ENCODE measurements at regions not wholly inside any gene's neighbourhood (a gene's known extent, or its start where the extent isn't known, plus 50 kb on each side); places are given as distances from the start of the nearest gene placed in this dataset.
A peak's percentile ranks its signal among the peaks of the same experiment; 100 is the strongest.

- no peak for TF ChIP-seq CTCF (conservative IDR thresholded peaks at IDR 0.05; ENCODE audit: low read depth, low read length)
- DNase-seq (ENCODE audit: low read depth) = no peak
- no peak overlapping the region for H3K4me3 ChIP-seq (ENCODE audit: low read depth, low read length)
Measured at GRCh38 chr2:198883604-198884003, 574.1 kb downstream of the SATB2 start.

DNA sequence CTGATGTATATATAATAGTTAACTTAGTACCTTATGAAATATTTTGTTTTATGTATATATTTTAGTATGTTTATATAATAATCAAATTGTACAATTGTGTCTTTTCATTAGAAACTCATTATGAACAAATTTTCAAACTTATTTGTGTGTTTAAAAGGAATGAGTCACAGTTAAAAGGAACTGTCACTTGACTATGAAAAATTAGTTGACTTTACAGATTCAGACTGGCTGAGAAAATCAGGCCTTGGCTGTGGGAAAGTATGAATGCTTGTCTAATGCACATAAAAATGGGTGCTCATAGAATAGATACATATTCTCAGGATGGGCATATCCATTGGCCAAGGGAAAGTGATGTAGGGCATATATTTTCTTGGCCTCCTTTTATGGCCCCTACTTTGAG lies 576.8 kb downstream of the SATB2 start:
- TF ChIP-seq CTCF (conservative IDR thresholded peaks at IDR 0.05; ENCODE audit: low read depth, low read length) = no peak

GRCh38 chr2:198880421-198880820 lies 577.3 kb downstream of the SATB2 start:
- TF ChIP-seq CTCF (conservative IDR thresholded peaks at IDR 0.05; ENCODE audit: low read depth, low read length) = no peak

More for the DNA sequence above, 576.8 kb downstream of the SATB2 start:
- no peak overlapping the region for H3K4me3 ChIP-seq (ENCODE audit: low read depth, low read length)
- DNase-seq (ENCODE audit: low read depth) = no peak

DNA sequence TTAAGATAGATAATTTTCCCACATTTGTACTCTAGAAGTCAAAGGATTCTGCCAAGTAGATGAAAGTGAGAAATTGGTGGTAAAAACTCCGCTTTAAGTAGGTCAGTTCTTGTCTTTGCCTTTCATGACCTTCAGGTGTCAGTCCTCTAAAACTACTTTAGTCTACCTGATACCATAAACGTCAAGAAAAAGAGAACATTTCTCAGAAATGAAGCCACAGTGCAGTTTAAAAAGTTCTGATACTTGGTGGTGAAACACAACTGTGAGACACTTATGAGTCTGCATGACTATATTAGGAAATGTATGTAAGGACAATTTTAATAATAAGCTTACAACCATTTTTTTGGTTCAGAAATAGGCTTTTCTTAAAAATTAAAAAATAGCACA lies 583.3 kb downstream of the SATB2 start:
- no peak for TF ChIP-seq CTCF (conservative IDR thresholded peaks at IDR 0.05; ENCODE audit: low read depth, low read length)
- no peak overlapping the region for H3K4me3 ChIP-seq (ENCODE audit: low read depth, low read length)
- DNase-seq (ENCODE audit: low read depth) = no peak

More at GRCh38 chr2:198880421-198880820, 577.3 kb downstream of the SATB2 start:
- no peak for DNase-seq (ENCODE audit: low read depth)
- no peak overlapping the region for H3K4me3 ChIP-seq (ENCODE audit: low read depth, low read length)

DNA sequence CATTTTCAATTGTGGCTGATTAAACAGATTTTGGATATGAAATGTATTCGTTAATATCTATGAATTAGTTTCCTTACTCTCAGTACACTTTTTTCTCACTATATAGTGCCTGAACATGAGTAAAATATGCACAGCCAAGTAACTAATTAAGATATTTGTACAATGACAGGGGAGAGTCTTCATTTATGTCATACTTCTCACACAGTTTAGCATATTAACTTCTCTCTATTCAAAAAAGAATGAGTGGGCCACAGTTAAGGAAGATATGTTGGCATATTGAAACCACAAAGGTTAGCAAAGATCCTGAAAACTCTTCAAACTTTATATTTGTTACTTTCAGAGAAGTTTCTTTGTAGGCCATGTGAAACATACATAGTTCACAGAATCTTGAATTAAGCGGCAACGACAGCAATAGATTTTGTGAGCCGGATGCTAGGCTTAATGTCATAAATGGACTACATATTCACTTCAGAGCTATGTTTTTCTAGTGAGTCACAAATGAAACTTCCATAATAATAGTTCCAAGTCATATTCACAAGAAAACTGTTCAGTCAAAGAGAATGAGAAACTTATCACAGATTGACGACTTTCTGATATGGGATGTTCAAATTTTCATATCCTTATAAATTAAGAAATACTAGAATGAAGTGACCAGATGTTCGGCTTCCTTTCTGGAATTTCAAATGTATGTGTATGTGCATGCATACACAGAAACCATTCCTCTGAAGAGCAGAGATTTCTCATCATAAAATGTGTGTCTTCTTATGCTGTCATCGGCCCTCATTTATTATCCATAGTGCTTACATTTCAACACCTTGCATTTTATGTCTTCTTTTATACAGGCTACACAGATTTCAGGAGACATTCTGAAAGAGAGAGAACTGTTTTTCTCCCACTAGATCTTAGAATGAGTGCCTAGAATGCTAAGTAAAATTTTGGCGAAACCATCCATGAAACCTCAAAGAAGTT lies 584.0 kb downstream of the SATB2 start:
- no peak for TF ChIP-seq CTCF (conservative IDR thresholded peaks at IDR 0.05; ENCODE audit: low read depth, low read length)
- H3K4me3 ChIP-seq (ENCODE audit: low read depth, low read length) = no peak overlapping the region
- peak; percentile 3 for DNase-seq (ENCODE audit: low read depth)

- TF ChIP-seq CTCF (conservative IDR thresholded peaks at IDR 0.05; ENCODE audit: low read depth, low read length) = no peak
- DNase-seq (ENCODE audit: low read depth) = no peak
Measured at GRCh38 chr2:198863655-198864054, 594.1 kb downstream of the SATB2 start.

DNA sequence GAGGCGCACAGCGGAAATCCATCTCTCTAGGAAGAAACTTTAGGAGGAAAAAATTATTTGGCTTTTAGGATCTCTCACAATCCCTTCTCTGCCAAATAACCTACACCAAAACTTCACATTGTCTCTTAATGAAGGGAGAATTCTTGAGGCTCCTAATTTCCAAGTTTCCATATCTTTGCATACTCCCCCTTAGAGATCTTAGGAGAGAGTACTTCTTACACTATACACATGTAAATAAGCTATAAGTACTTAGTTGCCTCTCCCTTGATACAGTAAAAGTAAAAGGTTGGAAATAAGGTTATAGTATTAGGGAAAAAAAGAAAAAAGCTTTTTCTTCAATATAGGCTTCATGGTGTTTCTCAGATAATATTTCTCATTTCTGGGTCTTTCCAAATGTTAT lies 596.7 kb downstream of the SATB2 start:
- TF ChIP-seq CTCF (conservative IDR thresholded peaks at IDR 0.05; ENCODE audit: low read depth, low read length) = no peak
- DNase-seq (ENCODE audit: low read depth) = no peak
- no peak overlapping the region for H3K4me3 ChIP-seq (ENCODE audit: low read depth, low read length)

More at GRCh38 chr2:198863655-198864054, 594.1 kb downstream of the SATB2 start:
- no peak overlapping the region for H3K4me3 ChIP-seq (ENCODE audit: low read depth, low read length)

All from choroid plexus epithelial cell (primary cell).